IMR-90 (cell line): ENCODE measurements at regions not wholly inside any gene's neighbourhood (a gene's known extent, or its start where the extent isn't known, plus 50 kb on each side); places are given as distances from the start of the nearest gene placed in this dataset.

ENCODE experiments used
- ATAC-seq: fragments of 200-7000 bp; cut with Tn5 transposase; 2 replicates; pipeline ENCODE4 v1.9.1; 2020; ENCODE audit warnings: low read depth, mild to moderate bottlenecking, moderate library complexity
- BruUV-seq: library from RNA; stranded (reverse); fragments of 400-500 nt; replicated peaks from 2 replicates; lab custom pipeline; 2021; lab: Mats Ljungman, UMichigan
- CTCF ChIA-PET: fragments of 300-600 bp; formaldehyde crosslinking; extraction: SDS; loops from one replicate; lab custom pipeline; 2021; ENCODE audit warnings: antibody characterized with exemption; lab: Yijun Ruan, JAX
- POLR2A ChIA-PET: fragments of 300-600 bp; sonication (Branson Sonifier 250); formaldehyde crosslinking; loops from one replicate; lab custom pipeline; 2022; ENCODE audit warnings: antibody characterized with exemption; ENCODE audit not compliant: unreplicated experiment; lab: Charles Lee
- DNase-seq: peaks from one replicate; pipeline ENCODE4 v3.0.0; 2013
- H2AFZ ChIP-seq: replicated peaks from 2 replicates; pipeline ENCODE3; 2013; ENCODE audit warnings: low read length, mild to moderate bottlenecking; ENCODE audit not compliant: poor library complexity
- H2AK5ac ChIP-seq: 2 replicates; pipeline ENCODE4 v1.6.1; 2013; ENCODE audit warnings: low read depth, low read length, inconsistent platforms
- H2AK9ac ChIP-seq: replicated peaks from 2 replicates; pipeline ENCODE3; 2013; ENCODE audit warnings: mild to moderate bottlenecking, low read depth, low read length, moderate library complexity; ENCODE audit not compliant: poor library complexity
- H2BK120ac ChIP-seq: 2 replicates; pipeline ENCODE4 v1.6.1; 2013; ENCODE audit warnings: low read depth, low read length, inconsistent platforms
- H2BK15ac ChIP-seq: 3 replicates; pipeline ENCODE4 v1.6.1; 2013; ENCODE audit warnings: low read depth, low read length, inconsistent platforms
- H2BK20ac ChIP-seq: 2 replicates; pipeline ENCODE4 v1.6.1; 2013; ENCODE audit warnings: low read depth, mild to moderate bottlenecking, inconsistent platforms, low read length, moderate library complexity
- H2BK5ac ChIP-seq: 2 replicates; pipeline ENCODE4 v1.6.1; 2013; ENCODE audit warnings: mild to moderate bottlenecking, low read depth, low read length, inconsistent platforms; ENCODE audit not compliant: poor library complexity, severe bottlenecking
- H3K14ac ChIP-seq: replicated peaks from 2 replicates; pipeline ENCODE4 v1.6.1; 2013; ENCODE audit warnings: low read depth, low read length, inconsistent platforms
- H3K18ac ChIP-seq: 2 replicates; pipeline ENCODE4 v1.6.1; 2013; ENCODE audit warnings: low read depth, low read length, control low read depth
- H3K23ac ChIP-seq: 2 replicates; pipeline ENCODE4 v1.6.1; 2013; ENCODE audit warnings: low read depth, low read length, inconsistent platforms
- H3K27ac ChIP-seq: 2 replicates; pipeline ENCODE4 v1.5.1; 2013; ENCODE audit warnings: mild to moderate bottlenecking, control low read depth, low read length; ENCODE audit not compliant: insufficient read depth
- H3K27me3 ChIP-seq: 2 replicates; pipeline ENCODE4 v1.6.1; 2013; ENCODE audit warnings: low read length; ENCODE audit not compliant: control insufficient read depth, insufficient read depth
- H3K36me3 ChIP-seq: 2 replicates; pipeline ENCODE4 v1.6.1; 2013; ENCODE audit warnings: low read length, mixed read lengths; ENCODE audit not compliant: control insufficient read depth, insufficient read depth
- H3K4ac ChIP-seq: 2 replicates; pipeline ENCODE4 v1.6.1; 2013; ENCODE audit warnings: low read depth, low read length, inconsistent platforms
- H3K4me1 ChIP-seq: 2 replicates; pipeline ENCODE4 v1.6.1; 2013; ENCODE audit warnings: low read length, mixed read lengths; ENCODE audit not compliant: control insufficient read depth, insufficient read depth
- H3K4me2 ChIP-seq: 2 replicates; pipeline ENCODE4 v1.6.1; 2013; ENCODE audit warnings: low read depth, mild to moderate bottlenecking, control low read depth, low read length, moderate library complexity
- H3K4me3 ChIP-seq: 2 replicates; pipeline ENCODE4 v1.5.1; 2013; ENCODE audit warnings: low read depth, mild to moderate bottlenecking, control low read depth, low read length, moderate library complexity; ENCODE audit not compliant: insufficient read depth
- H3K56ac ChIP-seq: 2 replicates; pipeline ENCODE4 v1.6.1; 2013; ENCODE audit warnings: low read length, inconsistent platforms; ENCODE audit not compliant: insufficient read depth; ENCODE audit errors: extremely low read depth
- H3K79me1 ChIP-seq, 2 experiments: 2 replicates each; pipeline ENCODE4 v1.6.1; 2013; ENCODE audit warnings: low read length in 2 of 2, inconsistent platforms in 1 of 2, low read depth in 1 of 2
- H3K9ac ChIP-seq: 2 replicates; pipeline ENCODE4 v1.6.1; 2013; ENCODE audit warnings: low read depth, low read length, control low read depth
- H3K9me1 ChIP-seq: 2 replicates; pipeline ENCODE4 v1.6.1; 2013; ENCODE audit warnings: low read length, inconsistent platforms; ENCODE audit not compliant: insufficient read depth
- H3K9me3 ChIP-seq: 2 replicates; pipeline ENCODE4 v1.6.1; 2013; ENCODE audit warnings: low read length; ENCODE audit not compliant: control insufficient read depth, insufficient read depth
- H4K20me1 ChIP-seq: 2 replicates; pipeline ENCODE4 v1.6.1; 2013; ENCODE audit warnings: low read length, inconsistent platforms; ENCODE audit not compliant: insufficient read depth
- H4K5ac ChIP-seq: 2 replicates; pipeline ENCODE4 v1.6.1; 2013; ENCODE audit warnings: mild to moderate bottlenecking, low read depth, low read length, control low read depth
- H4K8ac ChIP-seq, 2 experiments: 2 replicates each; pipeline ENCODE4 v1.6.1; 2013; ENCODE audit warnings: low read depth in 2 of 2, low read length in 2 of 2, control low read depth in 1 of 2, inconsistent platforms in 1 of 2
- H4K91ac ChIP-seq: 2 replicates; pipeline ENCODE4 v1.6.1; 2013; ENCODE audit warnings: low read depth, low read length, inconsistent platforms; ENCODE audit not compliant: insufficient read depth
- CEBPB ChIP-seq: IDR thresholded peaks from 2 replicates; pipeline ENCODE4 v1.6.1; 2012; ENCODE audit warnings: low read depth, low read length, improper control_type of control experiment
- CHD1 ChIP-seq: IDR thresholded peaks from 2 replicates; pipeline ENCODE4 v1.6.1; 2012; ENCODE audit warnings: low read depth, low read length, improper control_type of control experiment
- ELK1 ChIP-seq: fragments of 150-350 bp; IDR thresholded peaks from 2 replicates; pipeline ENCODE4 v1.6.1; 2016; ENCODE audit warnings: low read depth, mild to moderate bottlenecking, low read length, moderate library complexity, borderline replicate concordance
- FOS ChIP-seq: fragments of 150-350 bp; IDR thresholded peaks from 2 replicates; pipeline ENCODE4 v1.6.1; 2016; ENCODE audit warnings: low read depth, low read length
- MAZ ChIP-seq: IDR thresholded peaks from 2 replicates; pipeline ENCODE4 v1.6.1; 2012; ENCODE audit warnings: low read depth, mild to moderate bottlenecking, low read length, improper control_type of control experiment, moderate library complexity, borderline replicate concordance
- MXI1 ChIP-seq: IDR thresholded peaks from 2 replicates; pipeline ENCODE4 v1.6.1; 2012; ENCODE audit warnings: low read depth, mild to moderate bottlenecking, low read length, moderate library complexity, borderline replicate concordance
- NFE2L2 ChIP-seq: fragments of 150-350 bp; IDR thresholded peaks from 2 replicates; pipeline ENCODE4 v1.6.1; 2016; ENCODE audit warnings: low read depth, mild to moderate bottlenecking, low read length
- RAD21 ChIP-seq: IDR thresholded peaks from 2 replicates; pipeline ENCODE4 v1.6.1; 2012; ENCODE audit warnings: low read length, improper control_type of control experiment
- RCOR1 ChIP-seq: IDR thresholded peaks from 2 replicates; pipeline ENCODE4 v1.6.1; 2012; ENCODE audit warnings: mild to moderate bottlenecking, low read length, improper control_type of control experiment; ENCODE audit not compliant: insufficient replicate concordance
- RFX5 ChIP-seq: IDR thresholded peaks from 2 replicates; pipeline ENCODE4 v1.8.0; 2012; ENCODE audit warnings: low read depth, mild to moderate bottlenecking, low read length, moderate library complexity
- SMC3 ChIP-seq: fragments of 150-350 bp; IDR thresholded peaks from 2 replicates; pipeline ENCODE4 v1.6.1; 2016; ENCODE audit warnings: low read depth, mild to moderate bottlenecking, antibody characterized with exemption, low read length, moderate library complexity
- WGBS, 2 experiments: methylation state at CpG; one replicate each; pipeline versions ENCODE4 v1.1.5 to v1.1.7; 2013; ENCODE audit warnings: missing lambda C conversion rate in 2 of 2; ENCODE audit not compliant: insufficient read length in 1 of 2; ENCODE audit errors: extremely low coverage in 2 of 2; 5-methylcytosine and 5-hydroxymethylcytosine counted together
- dilution Hi-C: fragments of 300-500 bp; cut with HindIII; formaldehyde crosslinking; loops from one replicate; pipeline ENCODE4 v1.14.3; 2018; ENCODE audit warnings: low sequenced_read_pairs; ENCODE audit not compliant: unreplicated experiment
- in situ Hi-C: fragments of 300-500 bp; cut with MboI; formaldehyde crosslinking; loops from 3 replicates; pipeline ENCODE4 v1.14.3; 2019; ENCODE audit warnings: low sequenced_read_pairs, inconsistent platforms, mixed read lengths
- intact Hi-C: fragments of 100-400 bp; cut with micrococcal nuclease; formaldehyde crosslinking; loops from 2 replicates; pipeline ENCODE4 v1.10.0; 2022

DNA sequence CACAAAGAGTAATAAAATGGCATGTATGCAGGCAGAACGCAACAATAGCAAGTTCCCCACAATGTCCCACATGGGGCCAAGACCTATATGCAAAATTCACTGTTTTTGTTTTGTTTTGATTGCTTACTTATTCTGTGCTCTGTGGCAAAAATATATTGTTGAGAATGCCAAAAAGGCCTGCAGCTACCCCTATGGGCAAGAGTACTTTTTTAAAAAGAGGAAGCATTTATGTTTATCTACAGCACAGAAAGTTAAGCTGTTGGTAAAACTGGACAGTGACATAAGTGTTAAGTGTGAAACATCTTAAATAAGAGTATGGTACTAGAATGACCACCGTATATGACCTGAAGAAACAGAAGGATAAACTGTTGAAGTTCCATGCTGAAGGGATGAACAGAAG lies 301.9 kb upstream of the ZC3H12C start:
- Histone ChIP-seq H3K4me2 (no peak overlapping the region), H2BK120ac (no peak overlapping the region), H2AFZ (no peak overlapping the region), H3K9me3 (no peaks in the 10 kb centered on the region), H3K9me1 (no peaks in the 10 kb centered on the region), H2AK5ac (no peak overlapping the region), H4K5ac (no peak overlapping the region), H2BK5ac (no peak overlapping the region), H2BK15ac (no peak overlapping the region), H3K27ac (no peak overlapping the region), H3K4me1 (no peaks in the 10 kb centered on the region), H3K23ac (no peak overlapping the region), H3K27me3 (no peaks in the 10 kb centered on the region; the same call in 1 of the 2 replicates), H3K18ac (no peak overlapping the region), H3K36me3 (no peaks in the 10 kb centered on the region), H3K4me3 (no peak overlapping the region), H3K56ac (no peak overlapping the region), H4K91ac (no peak overlapping the region), H4K20me1 (no peaks in the 10 kb centered on the region), H2BK20ac (no peak overlapping the region), H3K4ac (no peak overlapping the region), H3K79me1 (no peaks in the 10 kb centered on the region), H3K9ac (no peak overlapping the region), H3K14ac (no peak overlapping the region), H2AK9ac (no peak overlapping the region), H4K8ac (no peak overlapping the region)
- intact Hi-C loops = no loop called here
- ATAC-seq = no peak
- in situ Hi-C loops = no loop called here
- DNase-seq = no peak
- no TSS peak for BruUV-seq
- ChIA-PET CTCF (no interaction called here), POLR2A (no interaction called here)
- WGBS, 2 experiments = 60% methylated on average over 1 of the region's 2 CpGs; no CpG with 5 or more reads in 1 of the 2 experiments
- dilution Hi-C loops = no loop called here
- TF ChIP-seq ELK1 (no peak), RAD21 (no peak), FOS (no peak), RCOR1 (no peak), CEBPB (no peak), CHD1 (no peak), SMC3 (no peak), RFX5 (no peak), MAZ (no peak), MXI1 (no peak), NFE2L2 (no peak)
